ENCODE measurements at regions not wholly inside any gene's neighbourhood (a gene's known extent, or its start where the extent isn't known, plus 50 kb on each side); places are given as distances from the start of the nearest gene placed in this dataset.

- Histone ChIP-seq H3K36me3 (no peaks in the 10 kb centered on the region), H3K27ac (no peak overlapping the region), H3K4me3 (no peak overlapping the region), H3K9me3 (no peaks in the 10 kb centered on the region), H3K27me3 (no peaks in the 10 kb centered on the region), H3K4me1 (no peaks in the 10 kb centered on the region)
- TF ChIP-seq POLR2A (IDR thresholded peaks at IDR 0.05): no peak
- TF ChIP-seq, protein P1, sequence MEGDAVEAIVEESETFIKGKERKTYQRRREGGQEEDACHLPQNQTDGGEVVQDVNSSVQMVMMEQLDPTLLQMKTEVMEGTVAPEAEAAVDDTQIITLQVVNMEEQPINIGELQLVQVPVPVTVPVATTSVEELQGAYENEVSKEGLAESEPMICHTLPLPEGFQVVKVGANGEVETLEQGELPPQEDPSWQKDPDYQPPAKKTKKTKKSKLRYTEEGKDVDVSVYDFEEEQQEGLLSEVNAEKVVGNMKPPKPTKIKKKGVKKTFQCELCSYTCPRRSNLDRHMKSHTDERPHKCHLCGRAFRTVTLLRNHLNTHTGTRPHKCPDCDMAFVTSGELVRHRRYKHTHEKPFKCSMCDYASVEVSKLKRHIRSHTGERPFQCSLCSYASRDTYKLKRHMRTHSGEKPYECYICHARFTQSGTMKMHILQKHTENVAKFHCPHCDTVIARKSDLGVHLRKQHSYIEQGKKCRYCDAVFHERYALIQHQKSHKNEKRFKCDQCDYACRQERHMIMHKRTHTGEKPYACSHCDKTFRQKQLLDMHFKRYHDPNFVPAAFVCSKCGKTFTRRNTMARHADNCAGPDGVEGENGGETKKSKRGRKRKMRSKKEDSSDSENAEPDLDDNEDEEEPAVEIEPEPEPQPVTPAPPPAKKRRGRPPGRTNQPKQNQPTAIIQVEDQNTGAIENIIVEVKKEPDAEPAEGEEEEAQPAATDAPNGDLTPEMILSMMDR (IDR thresholded peaks at IDR 0.05): no peak
- DNase-seq: no peak
Observed at GRCh38 chr3:67864587-67865183, 210.3 kb upstream of the SUCLG2 start.

DNA sequence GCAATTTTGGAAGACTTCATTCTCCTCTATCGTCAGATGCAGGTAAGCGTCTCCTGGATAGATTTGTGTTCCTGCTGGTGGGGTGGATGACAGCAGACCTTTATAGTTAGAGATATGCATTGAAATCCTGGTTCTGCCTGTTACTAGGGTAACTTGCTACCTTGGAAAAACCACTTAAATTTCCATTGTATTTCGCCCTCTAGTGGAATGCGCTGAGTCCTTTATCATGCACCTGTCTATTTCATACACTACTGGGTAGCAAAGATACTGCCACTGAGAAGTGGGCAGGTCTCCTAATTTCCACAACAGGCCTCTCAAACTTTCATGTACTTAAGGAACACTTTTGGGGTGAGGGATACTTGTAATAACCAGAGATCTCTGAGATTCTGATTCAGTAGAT, 209.5 kb upstream of the SUCLG2 start:
- no peak for TF ChIP-seq POLR2A (IDR thresholded peaks at IDR 0.05)
- TF ChIP-seq, protein P1 (IDR thresholded peaks at IDR 0.05): peak in 2 of 6 experiments; percentile 19 to 28
- Histone ChIP-seq H3K27me3 (no peaks in the 10 kb centered on the region), H3K27ac (no peak overlapping the region), H3K9me3 (no peaks in the 10 kb centered on the region), H3K4me3 (no peak overlapping the region), H3K36me3 (no peaks in the 10 kb centered on the region), H3K4me1 (no peaks in the 10 kb centered on the region)
- DNase-seq: no peak

- H3K36me3 ChIP-seq: no peaks in the 10 kb centered on the region
- DNase-seq: no peak
- no peak overlapping the region for H3K27ac ChIP-seq
Observed at GRCh38 chr3:67860429-67860828, 206.0 kb upstream of the SUCLG2 start.

GRCh38 chr3:67858492-67858891, 204.1 kb upstream of the SUCLG2 start:
- H3K4me3 ChIP-seq: no peak overlapping the region
- no peaks in the 10 kb centered on the region for H3K36me3 ChIP-seq
- H3K27me3 ChIP-seq: no peaks in the 10 kb centered on the region
- H3K4me1 ChIP-seq: no peaks in the 10 kb centered on the region
- DNase-seq: no peak
- H3K27ac ChIP-seq: no peak overlapping the region
- no peaks in the 10 kb centered on the region for H3K9me3 ChIP-seq
- no peak for TF ChIP-seq POLR2A (IDR thresholded peaks at IDR 0.05)
- TF ChIP-seq, protein P1 (IDR thresholded peaks at IDR 0.05): no peak

More at GRCh38 chr3:67860429-67860828, 206.0 kb upstream of the SUCLG2 start:
- H3K4me3 ChIP-seq: no peak overlapping the region
- H3K9me3 ChIP-seq: no peaks in the 10 kb centered on the region
- TF ChIP-seq POLR2A (IDR thresholded peaks at IDR 0.05): no peak
- TF ChIP-seq, protein P1 (IDR thresholded peaks at IDR 0.05): no peak
- H3K27me3 ChIP-seq: no peaks in the 10 kb centered on the region
- no peaks in the 10 kb centered on the region for H3K4me1 ChIP-seq

DNA sequence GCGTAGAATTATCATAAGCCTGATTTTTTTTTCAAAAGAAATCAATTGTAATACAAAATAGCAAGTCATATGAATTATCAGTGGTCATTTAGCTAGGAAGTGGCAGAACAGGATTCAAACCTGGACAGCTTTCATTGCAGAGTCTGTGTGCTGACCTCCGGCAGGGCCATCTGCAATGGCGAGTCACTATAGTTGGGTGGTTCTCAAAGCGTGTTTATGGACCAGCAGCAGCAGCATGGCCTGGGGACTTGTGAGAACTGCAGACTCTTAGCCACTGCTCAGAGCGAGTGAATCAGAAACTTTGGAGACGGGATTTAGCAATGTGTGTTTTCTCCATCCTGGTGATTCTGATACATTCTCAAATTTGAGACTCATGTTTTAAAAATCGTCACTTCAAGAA, 202.3 kb upstream of the SUCLG2 start:
- H3K36me3 ChIP-seq: no peaks in the 10 kb centered on the region
- H3K9me3 ChIP-seq: no peaks in the 10 kb centered on the region
- H3K27me3 ChIP-seq: no peaks in the 10 kb centered on the region
- H3K4me3 ChIP-seq: no peak overlapping the region
- H3K27ac ChIP-seq: no peak overlapping the region
- no peak for DNase-seq
- no peaks in the 10 kb centered on the region for H3K4me1 ChIP-seq
- TF ChIP-seq, protein P1 (IDR thresholded peaks at IDR 0.05): no peak
- no peak for TF ChIP-seq POLR2A (IDR thresholded peaks at IDR 0.05)

GRCh38 chr3:67854663-67855062, 200.3 kb upstream of the SUCLG2 start:
- no peaks in the 10 kb centered on the region for H3K36me3 ChIP-seq
- TF ChIP-seq POLR2A (IDR thresholded peaks at IDR 0.05): no peak
- TF ChIP-seq, protein P1 (IDR thresholded peaks at IDR 0.05): no peak
- no peak overlapping the region for H3K27ac ChIP-seq
- no peaks in the 10 kb centered on the region for H3K9me3 ChIP-seq
- no peaks in the 10 kb centered on the region for H3K27me3 ChIP-seq
- no peak for DNase-seq
- H3K4me3 ChIP-seq: no peak overlapping the region
- no peaks in the 10 kb centered on the region for H3K4me1 ChIP-seq

Data from Peyer's patch (tissue), 4 donors.